Testis (tissue), 2 donors: ENCODE measurements at regions not wholly inside any gene's neighbourhood (a gene's known extent, or its start where the extent isn't known, plus 50 kb on each side); places are given as distances from the start of the nearest gene placed in this dataset.

Source experiments
- DNase-seq: peaks from one replicate; pipeline ENCODE4 v3.0.0-alpha.2; 2019
- H3K27ac ChIP-seq, 2 donors: fragments of 200-600 bp; sonication (generic); one replicate each; pipeline ENCODE4 v1.5.1; 2019
- H3K27me3 ChIP-seq: fragments of 200-600 bp; sonication (generic); one replicate; pipeline ENCODE4 v1.5.1; 2019
- H3K36me3 ChIP-seq: fragments of 200-600 bp; sonication (generic); one replicate; pipeline ENCODE4 v1.5.1; 2017; ENCODE audit warnings: low read depth; ENCODE audit errors: missing control alignments
- H3K4me1 ChIP-seq: fragments of 200-600 bp; sonication (generic); one replicate; pipeline ENCODE4 v1.5.1; 2019
- H3K4me3 ChIP-seq, 2 donors: fragments of 200-600 bp; sonication (generic); one replicate each; pipeline ENCODE4 v1.5.1; 2017 to 2019
- H3K9me3 ChIP-seq: fragments of 200-600 bp; sonication (generic); one replicate; pipeline ENCODE4 v1.5.1; 2017
- CTCF ChIP-seq, 3 experiments: fragments of 450-650 bp in 2 of 3; fragments of 200-600 bp in 1 of 3; sonication (generic) in 1 of 3; IDR thresholded peaks; one replicate each; pipeline ENCODE4 v1.5.1; 2016 to 2019; ENCODE audit warnings: antibody characterized with exemption in 3 of 3, mild to moderate bottlenecking in 2 of 3, moderate library complexity in 1 of 3
- POLR2A ChIP-seq: fragments of 450-650 bp; IDR thresholded peaks from one replicate; pipeline ENCODE4 v1.6.1; 2017; ENCODE audit warnings: antibody characterized with exemption, mild to moderate bottlenecking, moderate library complexity
- WGBS, 2 donors: methylation state at CpG; one replicate each; pipeline ENCODE4 v1.1.5; 2018; 5-methylcytosine and 5-hydroxymethylcytosine counted together
- intact Hi-C: fragments of 100-400 bp; cut with DNase I; formaldehyde crosslinking; loops from one replicate; pipeline ENCODE4 v1.15.1; 2023; ENCODE audit warnings: low total_unique reads

DNA sequence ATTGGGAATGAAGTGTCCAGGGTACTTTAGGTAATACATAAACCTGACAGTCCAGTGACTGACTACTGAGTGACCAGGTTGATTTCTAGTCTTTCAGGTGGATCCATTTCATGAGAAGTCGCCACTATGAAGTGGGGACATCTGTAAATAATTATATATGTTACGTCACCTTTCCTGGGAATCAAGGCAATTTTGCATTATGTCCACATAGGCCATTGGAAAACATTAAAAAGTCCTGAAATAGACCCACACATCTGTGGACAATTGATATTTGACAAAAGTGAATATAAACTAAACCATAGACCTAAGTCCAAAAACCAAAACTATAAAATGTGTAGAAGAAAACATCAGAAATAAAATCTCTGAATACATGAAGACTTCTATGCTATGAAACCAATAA is 231.5 kb downstream of the C6orf118 start:
- H3K27me3 ChIP-seq, result no peaks in the 10 kb centered on the region
- 81 to 97% methylated on average over 2 of the region's 2 CpGs for WGBS, 2 donors
- no peak overlapping the region for H3K27ac ChIP-seq
- H3K4me3 ChIP-seq, result no peak overlapping the region
- intact Hi-C loops, result no loop called here
- no peaks in the 10 kb centered on the region for H3K4me1 ChIP-seq
- no peaks in the 10 kb centered on the region for H3K36me3 ChIP-seq
- TF ChIP-seq CTCF (IDR thresholded peaks at IDR 0.05) (no peak), POLR2A (no peak)
- no peak for DNase-seq
- H3K9me3 ChIP-seq, result no peaks in the 10 kb centered on the region

- H3K9me3 ChIP-seq, result no peaks in the 10 kb centered on the region
- 84 to 92% methylated on average over 4 of the region's 4 CpGs for WGBS, 2 donors
- no peaks in the 10 kb centered on the region for H3K4me1 ChIP-seq
- H3K36me3 ChIP-seq, result no peaks in the 10 kb centered on the region
- no peaks in the 10 kb centered on the region for H3K27me3 ChIP-seq
- intact Hi-C loops, result no loop called here
- TF ChIP-seq POLR2A, result no peak
- no peak for TF ChIP-seq CTCF (IDR thresholded peaks at IDR 0.05)
- no peak overlapping the region for H3K4me3 ChIP-seq
- no peak for DNase-seq
- H3K27ac ChIP-seq, result no peak overlapping the region
These were observed 237.5 kb downstream of the C6orf118 start for GRCh38 chr6:165071906-165072305.

DNA sequence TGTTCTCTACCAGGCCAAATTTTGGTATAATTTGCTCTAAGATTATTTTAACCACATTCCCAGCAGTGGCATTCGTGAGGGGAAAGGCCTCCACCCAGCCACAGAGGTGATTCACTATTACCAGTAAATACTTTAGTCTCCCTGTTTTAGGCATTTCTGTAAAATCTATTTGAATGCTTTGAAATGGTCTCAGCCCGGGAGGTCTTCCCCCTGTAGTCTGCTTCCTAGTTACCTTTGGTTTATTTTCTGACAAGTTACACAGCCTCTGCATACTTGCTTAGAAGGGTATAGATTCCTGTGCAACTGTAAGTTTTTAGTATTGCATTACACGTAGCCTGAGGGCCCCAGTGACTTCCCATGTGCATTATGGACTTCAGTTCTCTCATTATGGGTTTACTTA is 248.7 kb downstream of the C6orf118 start:
- H3K4me1 ChIP-seq, result no peaks in the 10 kb centered on the region
- no peaks in the 10 kb centered on the region for H3K9me3 ChIP-seq
- no peak overlapping the region for H3K4me3 ChIP-seq
- DNase-seq, result no peak
- WGBS, 2 donors, result 86 to 89% methylated on average over 3 of the region's 3 CpGs
- no peak overlapping the region for H3K27ac ChIP-seq
- H3K36me3 ChIP-seq, result no peaks in the 10 kb centered on the region
- TF ChIP-seq POLR2A, result no peak
- TF ChIP-seq CTCF (IDR thresholded peaks at IDR 0.05), result no peak
- intact Hi-C loops, result no loop called here
- H3K27me3 ChIP-seq, result no peaks in the 10 kb centered on the region

DNA sequence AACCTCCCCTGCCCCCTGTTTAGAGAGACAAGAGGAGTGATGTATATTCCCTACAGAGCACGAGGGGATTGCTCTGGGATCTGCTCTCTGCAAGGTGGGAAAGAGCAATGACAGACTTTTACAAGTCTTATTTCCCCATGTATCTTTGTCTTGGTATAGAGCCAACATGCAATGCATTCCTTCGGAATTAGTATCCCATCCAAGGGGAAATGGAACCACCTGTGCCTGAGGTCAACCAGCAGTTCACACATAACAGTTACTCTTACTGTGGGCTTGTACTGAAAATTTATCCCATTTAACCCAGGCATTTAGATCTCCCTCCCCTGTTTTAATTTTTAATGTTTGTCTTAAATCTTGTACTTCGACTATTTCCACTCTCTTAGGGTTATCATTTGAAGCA is 250.4 kb downstream of the C6orf118 start:
- intact Hi-C loops, result no loop called here
- Histone ChIP-seq H3K36me3 (no peaks in the 10 kb centered on the region), H3K9me3 (no peaks in the 10 kb centered on the region), H3K27ac (no peak overlapping the region), H3K4me1 (no peaks in the 10 kb centered on the region), H3K4me3 (no peak overlapping the region), H3K27me3 (no peaks in the 10 kb centered on the region)
- 84 to 93% methylated on average over 3 of the region's 3 CpGs for WGBS, 2 donors
- no peak for TF ChIP-seq POLR2A
- no peak for TF ChIP-seq CTCF (IDR thresholded peaks at IDR 0.05)
- no peak for DNase-seq

- Histone ChIP-seq H3K36me3 (no peaks in the 10 kb centered on the region), H3K9me3 (no peaks in the 10 kb centered on the region), H3K4me1 (no peaks in the 10 kb centered on the region), H3K4me3 (no peak overlapping the region), H3K27ac (no peak overlapping the region), H3K27me3 (no peaks in the 10 kb centered on the region)
- TF ChIP-seq POLR2A, result no peak
- TF ChIP-seq CTCF (IDR thresholded peaks at IDR 0.05), result no peak
- no peak for DNase-seq
- 57 to 71% methylated on average over 11 of the region's 11 CpGs for WGBS, 2 donors
- intact Hi-C loops, result no loop called here
These were observed 253.1 kb downstream of the C6orf118 start for GRCh38 chr6:165056292-165056691.
